Transverse colon (tissue), 4 donors: ENCODE measurements at regions not wholly inside any gene's neighbourhood (a gene's known extent, or its start where the extent isn't known, plus 50 kb on each side); places are given as distances from the start of the nearest gene placed in this dataset.
"Not testable (repeated sequence)": the region's sequence is repeated elsewhere in the genome, so short reads cannot be mapped to it uniquely, and the experiment has no call there.

Source experiments
- DNase-seq: peaks from one replicate; pipeline ENCODE4 v3.0.0-alpha.2; 2019
- H3K27ac ChIP-seq, 4 donors: fragments of 200-600 bp; sonication (generic); 2 replicates each; pipeline ENCODE4 v1.5.1; 2016 to 2018; ENCODE audit warnings: inconsistent platforms in 4 of 4
- H3K27me3 ChIP-seq: fragments of 200-600 bp; sonication (generic); 2 replicates; pipeline ENCODE4 v1.5.1; 2017; ENCODE audit warnings: inconsistent platforms
- H3K36me3 ChIP-seq, 4 donors: fragments of 200-600 bp; sonication (generic); 2 replicates each; pipeline ENCODE4 v1.5.1; 2017 to 2019; ENCODE audit warnings: inconsistent platforms in 4 of 4
- H3K4me1 ChIP-seq, 4 donors: fragments of 200-600 bp; sonication (generic); 2 replicates each; pipeline ENCODE4 v1.5.1; 2017 to 2020; ENCODE audit warnings: inconsistent platforms in 4 of 4
- H3K4me3 ChIP-seq, 4 donors: fragments of 200-600 bp; sonication (generic); 1 replicate in 1 of 4; 2 replicates in 3 of 4; pipeline versions ENCODE4 v1.5.1 to v1.6.1; 2017 to 2019; ENCODE audit warnings: inconsistent platforms in 4 of 4
- H3K9me3 ChIP-seq, 2 donors: fragments of 200-600 bp; sonication (generic); 2 replicates each; pipeline ENCODE4 v1.5.1; 2017 to 2019; ENCODE audit warnings: inconsistent platforms in 2 of 2
- CTCF ChIP-seq, 5 experiments: fragments of 200-600 bp in 3 of 5; fragments of 450-650 bp in 2 of 5; sonication (generic) in 3 of 5; IDR thresholded peaks; 1 replicate in 2 of 5; 2 replicates in 3 of 5; pipeline ENCODE4 v1.5.1; 2016 to 2017; ENCODE audit warnings: antibody characterized with exemption in 5 of 5, inconsistent platforms in 3 of 5, mild to moderate bottlenecking in 2 of 5, moderate library complexity in 1 of 5
- EP300 ChIP-seq: sonication (generic); formaldehyde crosslinking; IDR thresholded peaks from one replicate; pipeline ENCODE4 v1.6.1; 2017; ENCODE audit warnings: antibody characterized with exemption, low read depth
- POLR2A ChIP-seq: fragments of 450-650 bp; IDR thresholded peaks from one replicate; pipeline ENCODE4 v1.6.1; 2016; ENCODE audit warnings: antibody characterized with exemption, mild to moderate bottlenecking, moderate library complexity
- POLR2AphosphoS5 ChIP-seq, 3 donors: sonication (generic); formaldehyde crosslinking; IDR thresholded peaks; one replicate each; pipeline ENCODE4 v1.6.1; 2016; ENCODE audit warnings: antibody characterized with exemption in 3 of 3
- WGBS, 2 donors: methylation state at CpG; one replicate each; pipeline ENCODE4 v1.1.5; 2018; ENCODE audit warnings: low coverage in 1 of 2; 5-methylcytosine and 5-hydroxymethylcytosine counted together
- in situ Hi-C, 4 donors: fragments of 200-750 bp; cut with MboI; loops; one replicate each; pipeline versions ENCODE4 v1.15.0 to v1.15.1; 2017; ENCODE audit warnings: low sequenced_read_pairs in 3 of 4, low pct_ligation_motif_present in 1 of 4, low pct_unique_long_range_greater_than_20kb in 1 of 4
- intact Hi-C: fragments of 100-400 bp; cut with DNase I; formaldehyde crosslinking; loops from one replicate; pipeline ENCODE4 v1.15.1; 2023; ENCODE audit warnings: low total_unique reads

- in situ Hi-C loops: no loop called here
- no peak for DNase-seq
- Histone ChIP-seq H3K4me1 (no peaks in the 10 kb centered on the region), H3K9me3 (no peaks in the 10 kb centered on the region), H3K4me3 (no peak overlapping the region), H3K36me3 (no peaks in the 10 kb centered on the region), H3K27me3 (no peaks in the 10 kb centered on the region), H3K27ac (no peak overlapping the region)
- TF ChIP-seq POLR2A (no peak), EP300 (no peak), CTCF (IDR thresholded peaks at IDR 0.05) (no peak), POLR2AphosphoS5 (IDR thresholded peaks at IDR 0.05) (no peak)
- intact Hi-C loops: no loop called here
- WGBS, 2 donors: 79 to 91% methylated on average over 4 to 7 of the region's 7 CpGs
These were observed 344.7 kb upstream of the TNC start for GRCh38 chr9:115462623-115463022.

- DNase-seq: no peak
- 78 to 80% methylated on average over 6 to 7 of the region's 7 CpGs for WGBS, 2 donors
These were observed 348.8 kb upstream of the TNC start for GRCh38 chr9:115466756-115467155.

GRCh38 chr9:115469841-115470240 is 351.9 kb upstream of the TNC start:
- Histone ChIP-seq H3K9me3 (no peaks in the 10 kb centered on the region), H3K4me1 (no peaks in the 10 kb centered on the region), H3K27me3 (no peaks in the 10 kb centered on the region), H3K36me3 (no peaks in the 10 kb centered on the region), H3K27ac (no peak overlapping the region), H3K4me3 (no peak overlapping the region)
- intact Hi-C loops (no loop called here), in situ Hi-C loops (no loop called here)
- 79 to 82% methylated on average over 2 of the region's 2 CpGs for WGBS, 2 donors
- TF ChIP-seq EP300: no peak
- no peak for TF ChIP-seq CTCF (IDR thresholded peaks at IDR 0.05)
- no peak for TF ChIP-seq POLR2AphosphoS5 (IDR thresholded peaks at IDR 0.05)
- TF ChIP-seq POLR2A: no peak
- DNase-seq: no peak

More at GRCh38 chr9:115466756-115467155, 348.8 kb upstream of the TNC start:
- no peaks in the 10 kb centered on the region for H3K27me3 ChIP-seq
- H3K4me3 ChIP-seq: no peak overlapping the region
- H3K9me3 ChIP-seq: no peaks in the 10 kb centered on the region
- intact Hi-C loops (no loop called here), in situ Hi-C loops (no loop called here)
- no peaks in the 10 kb centered on the region for H3K36me3 ChIP-seq
- TF ChIP-seq EP300: no peak
- TF ChIP-seq POLR2AphosphoS5 (IDR thresholded peaks at IDR 0.05): no peak
- TF ChIP-seq CTCF (IDR thresholded peaks at IDR 0.05): no peak
- H3K4me1 ChIP-seq: no peaks in the 10 kb centered on the region
- H3K27ac ChIP-seq: no peak overlapping the region

- in situ Hi-C loops, H3K27me3 ChIP-seq, DNase-seq, H3K4me3 ChIP-seq, H3K36me3 ChIP-seq, intact Hi-C loops, H3K9me3 ChIP-seq, H3K4me1 ChIP-seq, H3K27ac ChIP-seq: not testable (repeated sequence)
- 67 to 99% methylated on average over 1 to 3 of the region's 3 CpGs for WGBS, 2 donors
These were observed 355.1 kb upstream of the TNC start for GRCh38 chr9:115473032-115473431.

GRCh38 chr9:115481769-115482168 is 363.8 kb upstream of the TNC start:
- TF ChIP-seq POLR2AphosphoS5 (IDR thresholded peaks at IDR 0.05) (no peak), EP300 (no peak), POLR2A (no peak), CTCF (IDR thresholded peaks at IDR 0.05) (no peak)
- DNase-seq: no peak
- Histone ChIP-seq H3K4me1 (no peaks in the 10 kb centered on the region), H3K27ac (no peak overlapping the region), H3K36me3 (no peaks in the 10 kb centered on the region), H3K9me3 (no peaks in the 10 kb centered on the region), H3K4me3 (no peak overlapping the region), H3K27me3 (no peaks in the 10 kb centered on the region)
- 85 to 86% methylated on average over 2 of the region's 2 CpGs for WGBS, 2 donors
- intact Hi-C loops (no loop called here), in situ Hi-C loops (no loop called here)
